Body of pancreas (tissue), 4 donors: ENCODE measurements at regions not wholly inside any gene's neighbourhood (a gene's known extent, or its start where the extent isn't known, plus 50 kb on each side); places are given as distances from the start of the nearest gene placed in this dataset.

Experiments
- ATAC-seq: fragments of 150-250 bp; one replicate; pipeline ENCODE4 v1.9.1; 2016
- DNase-seq, 4 donors: peaks; one replicate each; pipeline ENCODE4 v3.0.0-alpha.2; 2019
- H3K27ac ChIP-seq, 4 donors: fragments of 200-600 bp; sonication (generic); 1 replicate in 3 of 4; 2 replicates in 1 of 4; pipeline versions ENCODE4 v1.5.1 to v1.6.1; 2016 to 2019; ENCODE audit warnings: mild to moderate bottlenecking in 1 of 4, mixed read lengths in 1 of 4, moderate library complexity in 1 of 4
- H3K27me3 ChIP-seq, 2 donors: fragments of 200-600 bp; sonication (generic); one replicate each; pipeline ENCODE4 v1.6.0; 2016; ENCODE audit warnings: mild to moderate bottlenecking in 1 of 2
- H3K36me3 ChIP-seq, 2 donors: fragments of 200-600 bp; sonication (generic); replicated peaks in 1 of 2; 2 replicates each; pipeline ENCODE4 v1.5.1; 2016; ENCODE audit warnings: low read depth in 2 of 2; ENCODE audit not compliant: insufficient read depth in 1 of 2
- H3K4me1 ChIP-seq: fragments of 200-600 bp; sonication (generic); one replicate; pipeline ENCODE4 v1.6.0; 2016
- H3K4me3 ChIP-seq, 2 donors: fragments of 200-600 bp; sonication (generic); 1 replicate in 1 of 2; 2 replicates in 1 of 2; pipeline ENCODE4 v1.5.1; 2016 to 2019
- H3K9me3 ChIP-seq, 3 donors: fragments of 200-600 bp; sonication (generic); 1 replicate in 2 of 3; 2 replicates in 1 of 3; pipeline ENCODE4 v1.5.1; 2016
- POLR2A ChIP-seq, 3 donors: fragments of 450-650 bp; IDR thresholded peaks; one replicate each; pipeline ENCODE4 v1.6.1; 2016; ENCODE audit warnings: antibody characterized with exemption in 3 of 3, mild to moderate bottlenecking in 2 of 3
- WGBS, 2 donors: methylation state at CpG; one replicate each; pipeline ENCODE4 v1.1.5; 2017; 5-methylcytosine and 5-hydroxymethylcytosine counted together
- intact Hi-C: fragments of 100-400 bp; cut with DNase I; formaldehyde crosslinking; loops from one replicate; pipeline ENCODE4 v1.15.1; 2023
- TF ChIP-seq, protein P1 (sequence below), 7 experiments: fragments of 450-650 bp in 4 of 7; fragments of 200-600 bp in 3 of 7; sonication (generic) in 3 of 7; IDR thresholded peaks; one replicate each; pipeline ENCODE4 v1.5.1; 2016 to 2019; ENCODE audit warnings: antibody characterized with exemption in 7 of 7

- H3K4me3 ChIP-seq, result no peak overlapping the region
- no peak overlapping the region for H3K27ac ChIP-seq
- DNase-seq (no peak), ATAC-seq (no peak)
- no peaks in the 10 kb centered on the region for H3K9me3 ChIP-seq
- WGBS, 2 donors, result 42 to 62% methylated on average over 1 of the region's 1 CpG
- intact Hi-C loops, result no loop called here
- TF ChIP-seq, protein P1, sequence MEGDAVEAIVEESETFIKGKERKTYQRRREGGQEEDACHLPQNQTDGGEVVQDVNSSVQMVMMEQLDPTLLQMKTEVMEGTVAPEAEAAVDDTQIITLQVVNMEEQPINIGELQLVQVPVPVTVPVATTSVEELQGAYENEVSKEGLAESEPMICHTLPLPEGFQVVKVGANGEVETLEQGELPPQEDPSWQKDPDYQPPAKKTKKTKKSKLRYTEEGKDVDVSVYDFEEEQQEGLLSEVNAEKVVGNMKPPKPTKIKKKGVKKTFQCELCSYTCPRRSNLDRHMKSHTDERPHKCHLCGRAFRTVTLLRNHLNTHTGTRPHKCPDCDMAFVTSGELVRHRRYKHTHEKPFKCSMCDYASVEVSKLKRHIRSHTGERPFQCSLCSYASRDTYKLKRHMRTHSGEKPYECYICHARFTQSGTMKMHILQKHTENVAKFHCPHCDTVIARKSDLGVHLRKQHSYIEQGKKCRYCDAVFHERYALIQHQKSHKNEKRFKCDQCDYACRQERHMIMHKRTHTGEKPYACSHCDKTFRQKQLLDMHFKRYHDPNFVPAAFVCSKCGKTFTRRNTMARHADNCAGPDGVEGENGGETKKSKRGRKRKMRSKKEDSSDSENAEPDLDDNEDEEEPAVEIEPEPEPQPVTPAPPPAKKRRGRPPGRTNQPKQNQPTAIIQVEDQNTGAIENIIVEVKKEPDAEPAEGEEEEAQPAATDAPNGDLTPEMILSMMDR (IDR thresholded peaks at IDR 0.05), result no peak
- TF ChIP-seq POLR2A (IDR thresholded peaks at IDR 0.05), result no peak
- no peaks in the 10 kb centered on the region for H3K27me3 ChIP-seq
- H3K36me3 ChIP-seq, result no peaks in the 10 kb centered on the region
- no peaks in the 10 kb centered on the region for H3K4me1 ChIP-seq
Measured at GRCh38 chr2:123359636-123360035, 665.5 kb upstream of the CNTNAP5 start.

DNA sequence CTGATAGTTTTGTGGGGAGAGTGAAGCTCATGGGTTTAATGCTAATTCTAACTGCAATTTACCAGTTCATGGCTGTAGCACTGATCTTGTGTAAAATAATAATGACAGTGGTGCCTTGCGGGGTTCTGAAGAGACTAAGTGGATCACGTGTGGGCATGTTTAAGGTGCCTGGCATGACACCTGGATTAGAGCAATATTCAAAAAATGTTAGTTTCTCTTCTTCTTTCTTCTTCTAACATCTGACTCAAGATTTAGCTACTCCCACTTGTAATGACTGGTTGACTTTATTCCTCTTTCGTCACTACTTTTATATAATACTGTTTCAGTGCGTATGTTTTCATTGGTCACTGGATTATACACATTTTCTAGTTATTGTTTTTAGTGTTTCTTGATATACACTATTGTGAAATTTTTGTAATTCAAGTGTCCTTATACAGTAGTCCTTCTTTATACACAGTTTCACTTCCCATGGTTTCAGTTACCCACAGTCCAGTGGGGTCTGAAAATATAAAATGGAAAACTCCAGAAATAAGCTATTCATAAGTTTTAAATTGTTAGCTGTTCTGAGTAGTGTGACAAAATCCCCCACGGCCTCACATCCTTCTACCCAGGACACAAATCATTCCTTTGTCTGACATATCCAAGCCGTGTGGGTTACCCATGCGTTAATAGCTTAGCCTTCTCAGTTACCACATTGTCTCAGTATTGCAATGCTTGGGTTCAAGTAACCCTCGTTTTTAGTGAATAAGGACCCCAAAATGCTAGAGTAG lies 662.2 kb upstream of the CNTNAP5 start:
- 50 to 57% methylated on average over 8 of the region's 8 CpGs for WGBS, 2 donors
- intact Hi-C loops, result no loop called here
- no peaks in the 10 kb centered on the region for H3K9me3 ChIP-seq
- DNase-seq (no peak), ATAC-seq (no peak)
- H3K4me1 ChIP-seq, result no peaks in the 10 kb centered on the region
- no peak overlapping the region for H3K27ac ChIP-seq
- no peaks in the 10 kb centered on the region for H3K27me3 ChIP-seq
- no peak overlapping the region for H3K4me3 ChIP-seq
- no peaks in the 10 kb centered on the region for H3K36me3 ChIP-seq
- TF ChIP-seq, protein P1 (IDR thresholded peaks at IDR 0.05), result no peak
- no peak for TF ChIP-seq POLR2A (IDR thresholded peaks at IDR 0.05)

GRCh38 chr2:123363826-123364225 lies 661.3 kb upstream of the CNTNAP5 start:
- H3K9me3 ChIP-seq, result no peaks in the 10 kb centered on the region
- no peak for ATAC-seq

DNA sequence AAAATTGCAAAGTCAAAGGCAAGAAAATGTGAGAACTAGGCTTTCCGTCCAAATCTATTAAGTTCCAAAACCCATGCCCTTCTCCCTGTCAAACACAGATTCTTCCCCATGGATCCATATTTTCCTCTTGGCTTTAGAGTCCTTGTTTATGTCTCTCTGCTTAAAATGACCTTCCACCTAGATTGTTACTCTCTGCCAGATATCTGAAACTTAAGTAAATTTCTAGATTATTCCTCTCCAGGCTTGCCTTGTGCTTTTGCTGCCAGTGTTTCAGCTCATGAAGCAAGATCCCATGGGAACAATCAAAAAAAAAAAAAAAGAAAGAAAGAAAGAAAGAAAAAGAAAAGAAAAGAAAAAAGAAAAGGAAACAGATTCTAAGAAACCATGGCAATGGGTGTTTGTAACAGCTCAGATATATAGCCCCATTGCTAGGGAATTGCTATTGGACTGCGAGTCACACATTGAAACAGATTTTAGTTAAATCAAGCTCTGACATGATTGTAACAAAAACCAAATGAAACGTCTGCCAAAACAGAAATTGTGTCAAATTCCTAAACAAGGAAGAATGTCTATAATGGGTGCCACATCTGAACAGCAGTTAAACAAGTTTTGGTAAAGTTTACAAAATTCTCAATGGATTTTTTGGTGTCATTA lies 660.7 kb upstream of the CNTNAP5 start:
- Histone ChIP-seq H3K27me3 (no peaks in the 10 kb centered on the region), H3K4me1 (no peaks in the 10 kb centered on the region), H3K36me3 (no peaks in the 10 kb centered on the region), H3K27ac (no peak overlapping the region), H3K9me3 (no peaks in the 10 kb centered on the region), H3K4me3 (no peak overlapping the region)
- ATAC-seq (no peak), DNase-seq (no peak)
- WGBS, 2 donors, result 52 to 61% methylated on average over 3 of the region's 3 CpGs
- intact Hi-C loops, result no loop called here
- no peak for TF ChIP-seq POLR2A (IDR thresholded peaks at IDR 0.05)
- TF ChIP-seq, protein P1 (IDR thresholded peaks at IDR 0.05), result no peak

More at GRCh38 chr2:123363826-123364225, 661.3 kb upstream of the CNTNAP5 start:
- H3K4me1 ChIP-seq, result no peaks in the 10 kb centered on the region
- no peak overlapping the region for H3K27ac ChIP-seq
- no peaks in the 10 kb centered on the region for H3K27me3 ChIP-seq
- H3K4me3 ChIP-seq, result no peak overlapping the region
- 60 to 63% methylated on average over 2 of the region's 2 CpGs for WGBS, 2 donors
- no peaks in the 10 kb centered on the region for H3K36me3 ChIP-seq
- DNase-seq, result no peak
- TF ChIP-seq POLR2A (IDR thresholded peaks at IDR 0.05), result no peak
- TF ChIP-seq, protein P1 (IDR thresholded peaks at IDR 0.05), result no peak
- intact Hi-C loops, result no loop called here
